ENCODE measurements at regions not wholly inside any gene's neighbourhood (a gene's known extent, or its start where the extent isn't known, plus 50 kb on each side); places are given as distances from the start of the nearest gene placed in this dataset.

- no peak overlapping the region for H3K4me3 ChIP-seq (replicated peaks in 1 of 2; ENCODE audit: low read depth in 2 of 2, low read length in 2 of 2)
- TF ChIP-seq CTCF (IDR thresholded peaks at IDR 0.05; ENCODE audit: low read depth, low read length), result no peak
- no peak for DNase-seq (ENCODE audit: low read depth in 2 of 2)
Observed at GRCh38 chr10:125329056-125329455, 168.7 kb upstream of the CTBP2 start.

GRCh38 chr10:125325326-125325725 lies 165.0 kb upstream of the CTBP2 start:
- no peak overlapping the region for H3K4me3 ChIP-seq (replicated peaks in 1 of 2; ENCODE audit: low read depth in 2 of 2, low read length in 2 of 2)
- no peak for DNase-seq (ENCODE audit: low read depth in 2 of 2)
- no peak for TF ChIP-seq CTCF (IDR thresholded peaks at IDR 0.05; ENCODE audit: low read depth, low read length)

GRCh38 chr10:125316436-125316835 lies 156.1 kb upstream of the CTBP2 start:
- H3K4me3 ChIP-seq (replicated peaks in 1 of 2; ENCODE audit: low read depth in 2 of 2, low read length in 2 of 2), result no peak overlapping the region
- no peak for DNase-seq (ENCODE audit: low read depth in 2 of 2)
- no peak for TF ChIP-seq CTCF (IDR thresholded peaks at IDR 0.05; ENCODE audit: low read depth, low read length)

- TF ChIP-seq CTCF (IDR thresholded peaks at IDR 0.05; ENCODE audit: low read depth, low read length), result no peak
- H3K4me3 ChIP-seq (replicated peaks in 1 of 2; ENCODE audit: low read depth in 2 of 2, low read length in 2 of 2), result no peak overlapping the region
- DNase-seq (ENCODE audit: low read depth in 2 of 2), result no peak
Observed at GRCh38 chr10:125300937-125301336, 140.6 kb upstream of the CTBP2 start.

GRCh38 chr10:125299461-125299860 lies 139.1 kb upstream of the CTBP2 start:
- TF ChIP-seq CTCF (IDR thresholded peaks at IDR 0.05; ENCODE audit: low read depth, low read length), result no peak
- DNase-seq (ENCODE audit: low read depth in 2 of 2), result no peak
- H3K4me3 ChIP-seq (replicated peaks in 1 of 2; ENCODE audit: low read depth in 2 of 2, low read length in 2 of 2), result no peak overlapping the region

GRCh38 chr10:125296598-125296997 lies 136.2 kb upstream of the CTBP2 start:
- no peak for DNase-seq (ENCODE audit: low read depth in 2 of 2)
- no peak overlapping the region for H3K4me3 ChIP-seq (replicated peaks in 1 of 2; ENCODE audit: low read depth in 2 of 2, low read length in 2 of 2)
- TF ChIP-seq CTCF (IDR thresholded peaks at IDR 0.05; ENCODE audit: low read depth, low read length), result no peak

- TF ChIP-seq CTCF (IDR thresholded peaks at IDR 0.05; ENCODE audit: low read depth, low read length), result no peak
- no peak overlapping the region for H3K4me3 ChIP-seq (replicated peaks in 1 of 2; ENCODE audit: low read depth in 2 of 2, low read length in 2 of 2)
- DNase-seq (ENCODE audit: low read depth in 2 of 2), result no peak
Observed at GRCh38 chr10:125294109-125294508, 133.7 kb upstream of the CTBP2 start.

Measured in cardiac fibroblast (primary cell).